HG02884 (cell line): ENCODE measurements at regions not wholly inside any gene's neighbourhood (a gene's known extent, or its start where the extent isn't known, plus 50 kb on each side); places are given as distances from the start of the nearest gene placed in this dataset.

Source experiments
- ATAC-seq: cut with Tn5 transposase; IDR thresholded peaks from one replicate; pipeline ENCODE4 v1.9.1; 2021; ENCODE audit warnings: mild to moderate bottlenecking, moderate library complexity; ENCODE audit not compliant: unreplicated experiment

DNA sequence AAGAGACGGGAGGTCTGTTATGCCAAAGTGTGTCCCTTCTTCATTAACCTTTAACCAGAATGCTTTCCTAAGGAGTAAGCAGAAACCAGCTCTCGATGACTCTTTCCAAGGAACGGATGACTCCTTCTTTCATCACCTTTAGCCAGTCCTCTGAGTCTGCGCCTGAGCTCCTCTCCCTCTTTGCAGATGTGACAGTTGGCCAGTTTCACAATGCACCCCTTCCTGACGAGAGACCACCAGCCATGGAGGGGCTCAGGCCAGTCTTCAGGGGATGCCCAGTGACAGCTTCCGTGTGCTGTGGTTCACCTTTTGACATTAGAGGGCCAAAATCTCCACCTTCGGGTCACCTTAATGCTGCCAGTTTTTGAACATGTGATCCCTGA is 826.1 kb downstream of the TBC1D22A start:
- no peak for ATAC-seq

DNA sequence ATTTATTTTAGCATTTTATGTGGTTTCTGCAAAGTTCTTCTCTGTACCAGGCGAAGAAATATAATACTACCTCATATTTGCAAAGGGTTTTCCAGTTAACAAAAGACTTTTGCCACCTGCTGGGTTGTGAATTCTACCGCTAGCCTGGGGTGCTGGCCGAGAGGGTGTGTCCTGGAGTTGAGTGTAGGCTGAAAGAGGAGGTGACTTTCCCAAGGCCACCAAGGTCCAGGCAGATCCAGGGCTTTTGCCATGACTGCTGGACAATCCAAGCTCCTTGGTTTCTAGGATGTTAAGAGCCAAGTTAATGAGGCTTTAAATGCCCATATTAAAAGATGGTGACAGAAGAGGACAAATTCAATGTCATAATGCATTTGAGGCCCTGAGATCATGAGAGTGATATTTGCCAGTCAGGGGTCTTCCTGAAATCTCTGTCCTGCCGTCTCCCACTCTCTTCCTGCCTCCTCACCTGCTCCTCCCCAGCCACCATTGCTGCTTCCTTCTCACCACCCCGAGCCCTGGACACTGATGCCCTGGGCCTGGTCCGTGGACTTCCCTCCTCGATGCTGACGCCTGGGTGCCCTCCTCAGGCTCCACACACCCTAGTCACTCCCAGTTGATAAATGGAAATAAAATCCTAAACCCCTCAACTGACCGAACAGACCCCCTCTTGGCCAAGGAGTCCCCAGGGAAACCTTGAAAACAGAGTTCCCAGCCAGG is 825.6 kb downstream of the TBC1D22A start:
- ATAC-seq, result no peak

DNA sequence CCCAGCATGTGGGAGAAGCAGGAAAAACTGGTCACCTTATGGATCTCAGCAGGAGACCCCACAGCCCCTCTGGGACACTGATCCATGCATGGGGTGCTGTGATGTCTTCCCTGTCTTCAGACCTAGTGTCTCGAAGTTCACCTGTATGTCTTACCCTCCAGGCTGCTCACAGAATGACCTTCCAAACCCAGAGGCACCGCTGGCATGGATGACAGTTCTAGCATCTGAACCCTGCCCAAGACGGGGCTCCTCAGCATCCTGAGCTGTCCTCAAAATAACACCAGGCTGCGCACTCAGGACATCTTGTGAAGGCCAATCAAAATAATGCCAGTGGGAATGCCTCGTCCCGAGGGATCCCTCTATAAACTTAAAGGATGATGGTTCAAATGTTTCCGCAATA is 824.9 kb downstream of the TBC1D22A start:
- ATAC-seq, result no peak

DNA sequence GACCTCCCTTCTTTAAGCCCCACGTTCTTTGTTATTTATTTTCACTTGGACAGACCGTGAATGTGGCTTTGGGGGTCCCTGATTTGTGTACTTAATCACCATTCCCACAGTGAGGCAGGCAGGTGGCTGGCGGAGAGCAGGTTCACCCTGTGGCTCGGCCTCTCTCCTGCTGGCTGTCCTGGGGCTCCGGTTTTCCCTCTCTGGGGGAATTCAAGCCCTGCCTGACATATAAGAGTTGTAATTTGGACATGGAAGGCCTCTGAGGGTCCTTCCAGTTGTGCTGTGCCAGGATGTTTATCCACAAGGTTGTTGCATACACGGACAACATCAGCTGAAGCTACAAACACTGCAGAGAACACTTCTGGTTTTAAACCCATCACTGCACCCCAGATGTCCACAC is 824.5 kb downstream of the TBC1D22A start:
- ATAC-seq, result no peak

DNA sequence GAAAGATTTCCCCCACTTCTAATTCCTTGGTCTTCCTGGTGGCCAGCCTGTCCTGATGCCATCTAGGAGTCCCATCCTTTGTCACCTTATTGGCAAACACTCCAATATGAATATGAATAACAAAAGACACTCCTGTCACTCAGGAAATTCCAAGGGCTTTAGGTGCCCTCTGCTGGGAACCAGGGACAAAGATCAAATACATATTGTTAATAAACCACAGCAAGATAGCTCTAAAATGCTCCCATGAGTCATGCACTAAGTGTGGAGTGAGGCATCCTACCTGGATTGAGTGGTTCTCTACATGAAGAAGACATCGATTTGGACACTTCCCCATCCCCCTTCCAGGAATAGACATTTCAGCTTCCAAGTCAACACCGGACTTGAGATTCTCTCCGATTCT is 823.6 kb downstream of the TBC1D22A start:
- ATAC-seq, result no peak

DNA sequence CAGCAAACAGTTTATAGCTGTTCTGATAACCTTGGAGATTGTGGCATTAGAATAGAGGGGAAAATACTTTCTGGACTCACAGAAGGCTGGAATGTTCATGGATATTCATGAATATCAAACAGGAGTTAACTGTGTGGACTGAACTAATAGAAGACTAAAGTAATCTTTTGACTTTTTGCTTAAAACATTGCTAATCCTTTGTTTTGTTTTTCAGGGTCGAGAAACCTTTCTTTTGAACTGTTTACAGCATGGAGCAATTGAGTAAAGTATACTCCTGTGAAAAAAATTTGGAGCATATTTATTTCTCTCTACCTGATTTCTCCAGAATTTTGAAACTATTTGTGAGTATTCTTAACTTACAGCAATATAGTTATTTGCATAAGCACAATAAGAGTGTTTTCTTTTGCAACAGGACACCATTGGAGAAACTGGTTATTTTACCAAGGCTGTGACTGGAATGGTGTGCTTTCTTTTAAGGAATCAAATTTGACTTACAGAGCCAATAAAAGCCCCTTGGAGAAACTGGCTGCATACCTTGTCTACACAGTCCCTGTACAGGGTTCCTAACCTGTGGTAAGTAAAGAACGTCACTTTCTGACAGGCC is 821.6 kb downstream of the TBC1D22A start:
- ATAC-seq, result no peak

DNA sequence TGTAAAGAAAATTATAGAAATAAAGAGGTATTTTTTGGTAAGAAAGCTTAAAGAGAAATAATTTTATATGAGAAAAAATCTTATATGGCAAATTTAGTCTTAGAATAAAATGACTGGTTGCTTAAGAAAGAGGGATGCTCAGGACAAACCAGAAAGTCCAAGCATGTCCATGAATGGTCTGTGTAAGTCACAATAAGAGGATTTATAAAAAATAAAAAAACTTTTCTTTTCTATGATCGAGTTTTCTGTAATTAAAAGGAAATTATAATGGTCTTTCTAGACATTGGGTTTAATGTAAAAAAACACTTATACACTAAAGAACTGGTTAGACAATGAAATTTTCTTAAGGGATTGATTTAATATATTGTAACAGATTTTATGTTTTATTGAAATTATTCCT is 819.6 kb downstream of the TBC1D22A start:
- ATAC-seq, result no peak

DNA sequence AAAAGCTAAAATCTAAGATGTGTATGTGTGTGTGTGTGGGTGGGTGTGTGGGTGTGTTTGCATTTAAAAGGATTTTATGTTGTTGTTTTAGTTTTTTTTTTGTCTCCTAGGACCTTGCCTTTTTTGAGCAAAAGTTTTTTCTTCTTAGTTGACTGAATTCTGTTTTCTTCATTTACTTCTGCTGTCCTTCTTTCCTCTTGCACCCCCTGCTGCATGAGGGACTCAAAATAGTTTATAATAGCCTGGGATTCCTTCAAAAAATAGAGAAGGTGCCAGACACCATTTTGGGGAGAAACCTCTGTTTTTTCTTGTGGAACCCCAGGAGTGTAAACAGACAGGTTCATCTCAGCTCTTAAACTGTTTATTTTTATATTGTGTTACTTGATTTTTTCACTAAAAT is 817.7 kb downstream of the TBC1D22A start:
- ATAC-seq, result no peak

DNA sequence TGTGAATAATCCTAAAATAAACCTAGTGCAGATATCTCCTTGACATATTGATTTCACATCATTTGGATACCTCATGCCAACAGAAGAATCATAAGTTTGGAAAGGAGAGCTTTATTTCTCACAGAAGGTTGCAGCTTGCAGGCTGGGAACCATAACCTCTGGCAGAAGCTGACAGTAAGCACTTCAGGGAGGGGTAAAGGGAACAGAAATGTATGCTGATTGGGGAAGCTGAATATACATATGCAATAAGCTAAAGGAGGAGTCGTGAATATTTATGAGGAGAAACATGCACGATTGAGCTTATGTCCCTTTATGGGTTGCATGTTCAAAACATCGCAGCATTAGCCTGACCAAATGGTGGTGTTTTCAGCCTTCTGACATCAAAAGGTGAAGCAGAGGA is 814.5 kb downstream of the TBC1D22A start:
- ATAC-seq, result no peak

DNA sequence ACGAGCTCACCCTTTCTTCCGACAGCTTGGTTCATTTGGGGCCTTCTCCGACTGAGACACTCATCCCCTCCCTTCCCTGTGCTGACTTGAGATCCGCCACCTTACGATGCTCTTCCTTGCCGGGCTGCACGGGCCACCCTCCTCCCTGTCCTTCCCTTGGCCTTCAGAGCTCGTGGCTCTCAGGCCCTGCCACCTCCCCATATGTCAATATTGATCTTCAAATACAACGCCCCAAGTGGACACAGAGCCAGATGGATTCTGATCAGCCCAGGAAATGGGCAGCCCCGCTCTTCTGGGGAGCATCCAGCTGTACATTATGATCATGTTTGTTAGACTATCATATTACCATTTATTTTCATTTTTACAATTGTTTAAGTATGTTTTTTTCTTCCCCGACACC is 812.8 kb downstream of the TBC1D22A start:
- ATAC-seq, result no peak

DNA sequence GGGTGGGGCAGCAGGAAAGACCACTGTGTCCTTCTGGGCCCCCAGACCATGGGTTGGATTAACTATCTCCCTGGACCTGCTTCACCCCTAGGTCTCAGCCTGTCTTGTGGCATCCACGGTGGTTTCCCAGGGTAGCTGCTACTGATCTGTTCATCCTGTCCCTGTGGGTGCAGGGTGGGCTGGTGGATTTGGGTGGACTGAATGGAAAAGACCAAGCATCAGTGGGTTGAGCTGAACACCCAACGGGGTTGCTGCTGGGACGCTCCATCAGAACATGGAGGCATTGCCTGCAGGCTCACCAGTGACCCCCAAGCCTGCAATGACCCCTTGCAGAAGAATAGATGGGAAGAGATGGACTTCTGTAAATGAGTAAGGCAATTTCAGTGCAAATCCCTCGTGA is 812.1 kb downstream of the TBC1D22A start:
- no peak for ATAC-seq

DNA sequence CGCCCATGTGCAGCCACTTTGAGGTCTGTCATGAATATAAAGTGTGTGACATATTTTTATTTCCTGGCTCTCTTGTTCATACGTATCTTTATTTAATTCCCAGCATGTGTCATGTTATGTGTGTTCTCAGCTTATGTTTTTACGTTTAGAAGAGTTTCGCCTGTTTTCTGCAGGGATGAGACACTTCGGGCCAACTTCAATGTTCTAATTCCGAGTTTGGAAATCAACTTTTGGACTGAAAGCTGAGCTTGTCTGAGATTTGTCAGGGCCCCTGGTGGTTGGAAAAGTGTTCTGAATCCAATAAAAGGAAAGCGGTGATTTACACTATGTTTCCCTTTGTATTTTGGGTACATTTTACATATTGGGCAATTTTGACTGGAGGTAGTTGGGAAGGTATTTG is 810.7 kb downstream of the TBC1D22A start:
- ATAC-seq, result no peak

DNA sequence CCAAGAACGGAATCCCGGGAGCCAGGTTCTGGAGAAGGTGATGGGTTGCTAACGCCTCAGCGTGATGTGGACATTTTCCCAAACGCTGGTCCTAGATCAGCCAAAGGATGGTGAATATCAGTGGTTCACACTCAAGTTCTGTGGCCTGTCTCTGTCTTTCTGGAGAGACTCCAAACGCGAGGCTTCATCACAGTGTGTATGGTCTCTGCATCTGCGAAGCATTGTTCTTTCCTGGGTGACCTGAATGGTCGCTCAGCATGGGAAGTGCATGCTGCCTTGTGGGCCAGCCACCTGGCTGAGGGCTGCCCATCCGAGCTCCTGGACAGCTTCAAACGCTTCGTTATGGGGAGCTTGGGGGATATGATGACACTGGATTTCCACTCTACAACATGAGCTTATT is 810.0 kb downstream of the TBC1D22A start:
- ATAC-seq, result no peak

DNA sequence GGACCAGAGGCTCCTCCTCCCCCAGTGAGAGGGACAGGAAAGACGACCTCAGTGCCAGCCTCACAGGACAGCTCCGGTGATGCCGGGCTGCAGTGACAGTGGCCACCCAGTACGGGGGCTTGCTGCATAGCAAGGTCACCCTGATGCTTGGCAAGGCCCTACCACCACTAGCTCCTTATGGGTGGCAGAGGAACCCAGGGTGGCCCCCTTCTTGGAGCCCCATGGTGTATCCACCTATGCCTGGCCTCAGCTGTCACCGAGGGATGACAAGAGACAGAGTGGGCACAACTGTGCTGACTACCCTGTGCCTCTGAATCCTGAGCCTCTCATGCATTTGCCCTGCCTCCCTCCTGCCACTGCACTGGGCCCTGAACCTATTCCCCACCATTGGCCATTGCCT is 809.2 kb downstream of the TBC1D22A start:
- ATAC-seq, result no peak

DNA sequence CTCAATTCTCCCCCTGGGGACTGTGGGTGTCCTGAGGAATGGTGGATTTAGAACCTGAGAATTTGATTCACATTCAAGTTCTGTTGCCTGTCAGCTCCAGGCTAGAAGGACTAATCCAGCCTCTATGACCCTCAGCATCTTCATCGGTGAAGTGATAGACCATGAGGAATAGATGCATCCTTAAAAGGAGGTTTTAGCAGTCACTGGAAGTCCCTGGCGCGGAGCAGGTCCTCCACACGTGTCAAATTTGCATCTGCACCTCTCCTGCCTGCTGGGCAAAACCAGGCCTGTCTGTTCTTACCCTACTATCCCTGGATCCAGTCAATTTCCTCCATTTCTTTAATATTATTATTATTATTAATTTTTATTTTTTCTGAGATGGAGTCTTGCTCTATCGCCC is 808.4 kb downstream of the TBC1D22A start:
- ATAC-seq, result no peak

DNA sequence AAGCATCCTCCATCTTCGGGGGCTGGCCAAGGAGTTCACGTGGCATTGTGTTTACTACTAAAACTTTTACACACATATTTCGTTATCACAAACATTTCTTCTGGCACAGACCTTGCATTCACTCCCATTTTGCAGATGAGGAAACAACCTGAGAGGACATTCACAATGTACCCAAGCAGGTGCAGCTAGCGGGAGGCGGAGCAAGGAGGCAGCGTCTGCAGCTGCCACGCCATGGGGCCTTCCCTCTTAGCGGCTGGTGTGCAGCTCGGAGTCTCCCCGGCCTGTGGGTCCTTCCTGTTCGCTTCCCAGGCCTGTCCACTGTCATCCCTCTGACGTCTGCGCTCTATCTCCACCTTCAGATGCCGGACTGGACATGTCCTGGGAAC is 807.8 kb downstream of the TBC1D22A start:
- no peak for ATAC-seq

DNA sequence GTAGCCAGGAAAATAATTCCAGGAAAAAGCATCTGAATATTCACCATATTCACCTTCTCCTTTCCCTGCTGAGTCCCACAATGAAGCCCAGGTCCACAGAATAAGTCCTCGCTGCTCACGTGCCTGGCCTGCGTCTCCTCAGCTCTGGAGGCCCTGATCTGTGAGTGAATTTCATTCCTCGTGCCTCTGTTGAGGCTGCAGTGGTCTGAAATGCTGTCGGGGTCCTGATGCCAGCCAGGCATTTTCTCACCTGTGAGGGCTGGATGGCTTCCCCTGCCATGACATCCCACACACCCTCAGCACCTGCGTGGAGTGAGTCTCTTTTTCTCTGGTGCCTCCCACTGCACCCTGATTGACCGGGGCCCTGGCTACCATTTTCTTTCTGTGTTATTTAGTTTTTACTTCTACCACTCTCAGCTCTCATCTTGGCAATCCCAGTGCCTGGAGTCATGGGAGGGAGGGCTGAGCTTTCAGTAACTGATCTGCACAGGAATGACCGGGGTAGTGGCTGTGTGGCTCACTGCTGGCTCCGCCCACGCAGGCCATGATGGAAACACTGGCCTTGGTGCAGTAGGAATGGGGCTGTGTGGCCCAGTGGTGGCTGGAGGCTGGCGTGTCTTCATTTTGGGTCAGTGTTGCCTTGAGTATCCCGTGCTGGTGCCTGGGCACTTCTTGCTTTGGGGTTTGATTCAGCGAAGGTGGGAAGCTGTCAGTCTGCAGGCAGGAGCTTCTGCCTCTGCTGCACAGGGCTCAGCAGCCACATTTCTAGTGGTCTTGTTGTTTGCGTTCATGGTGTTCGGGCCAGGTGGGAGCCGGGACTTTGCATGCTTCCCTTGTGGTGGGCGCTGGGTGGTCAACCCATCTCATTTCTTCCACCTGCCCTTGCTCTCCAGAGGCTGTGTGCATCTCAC is 807.2 kb downstream of the TBC1D22A start:
- ATAC-seq, result no peak

DNA sequence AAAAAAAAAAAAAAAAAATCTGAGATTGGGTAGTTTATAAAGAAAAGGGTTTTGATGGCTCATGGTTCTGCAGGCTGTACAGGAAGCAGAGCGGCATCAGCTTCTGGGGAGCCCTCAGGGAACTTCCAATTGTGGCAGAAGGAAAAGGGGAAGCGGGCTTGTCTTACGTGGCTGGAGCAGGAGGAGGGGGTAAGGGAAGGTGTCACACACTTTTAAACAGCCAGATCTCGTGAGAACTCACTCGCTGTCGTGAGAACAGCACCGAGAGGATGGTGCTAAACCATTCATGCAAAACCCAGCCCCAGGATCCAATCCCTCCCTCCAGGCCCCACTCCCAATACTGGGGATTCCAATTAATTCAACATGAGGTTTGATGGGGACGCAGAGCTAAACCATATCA is 806.2 kb downstream of the TBC1D22A start:
- no peak for ATAC-seq

DNA sequence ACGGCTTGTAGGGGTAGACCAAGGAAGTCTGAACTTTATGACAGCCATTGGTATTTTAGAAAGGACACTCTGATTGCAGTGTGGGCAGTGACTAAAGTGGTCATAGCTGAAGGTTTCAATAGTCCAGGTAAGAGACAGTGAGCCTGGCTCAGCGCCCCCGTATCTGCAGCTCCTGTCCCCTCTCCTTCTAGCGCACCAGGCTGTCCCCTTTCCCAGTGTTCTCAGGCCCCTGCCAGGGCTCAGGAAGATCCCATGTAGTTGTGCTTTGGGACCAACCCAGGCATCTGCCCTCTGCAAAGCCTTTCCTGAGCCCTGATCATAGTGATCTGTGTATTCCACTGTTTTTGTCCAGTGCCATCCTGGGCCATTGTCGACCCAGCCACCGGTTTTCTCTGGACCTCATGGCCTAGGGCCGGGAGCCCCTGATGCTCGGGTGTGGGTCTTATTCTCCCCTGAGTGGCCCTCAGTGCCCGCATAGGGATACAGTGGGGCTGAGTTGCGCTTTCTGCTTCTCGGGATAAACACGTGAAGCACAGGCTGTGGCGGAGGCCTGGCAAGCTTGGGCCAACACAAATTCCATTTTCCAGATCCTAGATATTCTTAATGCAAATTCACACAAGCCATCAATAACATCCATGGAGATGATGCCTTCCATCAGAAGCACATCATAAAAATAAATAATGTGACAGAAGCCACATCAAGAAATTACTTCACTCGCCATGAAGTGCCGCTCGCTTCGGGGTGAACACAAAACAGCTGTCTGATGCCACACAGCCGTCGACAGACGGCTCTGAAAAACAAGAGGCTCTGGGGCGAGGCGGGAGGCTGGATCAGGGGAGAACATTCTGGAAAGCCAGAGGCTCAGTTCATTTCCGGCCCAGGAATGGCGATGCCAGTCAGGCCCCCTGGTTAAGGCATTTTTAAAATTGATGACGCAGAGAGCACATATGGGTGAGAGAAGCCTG is 805.0 kb downstream of the TBC1D22A start:
- ATAC-seq, result no peak

DNA sequence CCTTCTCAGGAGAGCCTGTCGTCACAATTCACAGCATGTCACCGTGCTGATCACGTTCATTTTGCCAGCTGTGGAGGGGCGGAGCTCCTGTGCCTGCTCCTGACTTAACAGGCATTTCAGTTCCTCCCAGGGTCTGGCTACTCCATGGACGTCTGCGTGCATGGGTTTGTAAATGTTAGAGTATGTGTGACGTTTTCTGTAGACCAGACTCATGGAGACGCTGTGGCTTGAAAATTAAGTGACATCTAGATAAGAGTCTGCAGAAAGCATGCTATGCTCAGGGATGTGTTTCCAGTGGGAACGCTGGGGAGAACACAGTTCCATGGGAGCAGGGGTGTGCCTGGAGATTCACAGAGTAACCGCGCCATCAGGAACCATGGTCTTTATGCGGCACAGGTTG is 804.0 kb downstream of the TBC1D22A start:
- ATAC-seq, result no peak

DNA sequence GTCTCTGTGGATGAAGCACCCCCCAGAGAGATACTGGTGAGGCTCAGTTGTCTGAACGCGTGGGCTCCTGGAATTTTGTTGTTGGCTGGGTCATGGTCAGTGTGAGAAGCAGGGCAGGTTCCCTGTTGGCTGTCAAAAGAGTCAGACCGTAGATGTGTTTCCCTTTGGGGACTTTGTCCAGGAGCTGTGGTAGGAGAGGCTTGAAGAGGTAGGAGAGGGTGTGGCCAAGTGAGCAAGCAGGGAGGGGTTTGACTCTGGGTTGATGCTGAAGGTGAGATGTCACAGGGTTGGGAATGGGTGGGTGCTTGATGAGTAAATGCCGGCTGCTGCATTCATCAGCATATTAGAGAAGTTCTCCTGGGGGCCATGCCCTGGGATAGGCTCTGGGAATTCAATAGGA is 803.2 kb downstream of the TBC1D22A start:
- no peak for ATAC-seq
